H1 (cell line): ENCODE measurements at regions not wholly inside any gene's neighbourhood (a gene's known extent, or its start where the extent isn't known, plus 50 kb on each side); places are given as distances from the start of the nearest gene placed in this dataset.

ENCODE experiments used
- HDAC2 ChIP-seq, 2 experiments: fragments of 300-600 bp in 1 of 2; sonication (generic) in 1 of 2; IDR thresholded peaks; 2 replicates each; pipeline ENCODE4 v1.6.1; 2011 to 2012; ENCODE audit warnings: low read depth in 2 of 2, low read length in 2 of 2, mild to moderate bottlenecking in 2 of 2, moderate library complexity in 2 of 2, borderline replicate concordance in 1 of 2, inconsistent platforms in 1 of 2
- NANOG ChIP-seq: IDR thresholded peaks from 2 replicates; pipeline ENCODE4 v1.6.1; 2011; ENCODE audit warnings: low read length, low read depth, mild to moderate bottlenecking, inconsistent platforms; ENCODE audit not compliant: insufficient read depth, poor library complexity, severe bottlenecking
- POLR2A ChIP-seq, 2 experiments: IDR thresholded peaks; 1 replicate in 1 of 2; 2 replicates in 1 of 2; pipeline ENCODE4 v1.6.1; 2011; ENCODE audit warnings: low read depth in 2 of 2, low read length in 2 of 2, mild to moderate bottlenecking in 2 of 2; ENCODE audit errors: control extremely low read depth in 1 of 2

GRCh38 chr16:55012793-55013192, 82.1 kb downstream of the IRX5 start (continued):
- TF ChIP-seq POLR2A (IDR thresholded peaks at IDR 0.05; ENCODE audit: control extremely low read depth in 1 of 2, low read depth in 2 of 2, low read length in 2 of 2) (no peak), HDAC2 (IDR thresholded peaks at IDR 0.05; ENCODE audit: borderline replicate concordance in 1 of 2, low read depth in 2 of 2, low read length in 2 of 2) (no peak), NANOG (no peak)
